K562 (cell line): ENCODE measurements at regions not wholly inside any gene's neighbourhood (a gene's known extent, or its start where the extent isn't known, plus 50 kb on each side); places are given as distances from the start of the nearest gene placed in this dataset.

ENCODE experiments used
- ATAC-seq: fragments of 200-7000 bp; cut with Tn5 transposase; 3 replicates; pipeline ENCODE4 v1.9.1; 2020; ENCODE audit warnings: moderate library complexity
- BruUV-seq: library from RNA; stranded (reverse); fragments of 400-500 nt; replicated peaks from 2 replicates; lab custom pipeline; 2021; lab: Mats Ljungman, UMichigan
- CTCF ChIA-PET: fragments of 300-600 bp; formaldehyde crosslinking; extraction: SDS; loops from one replicate; lab custom pipeline; 2021; ENCODE audit warnings: low intra/inter-chr PET ratio; lab: Yijun Ruan, JAX
- POLR2A ChIA-PET: fragments of 300-600, 350-650 bp; sonication (Branson Sonifier 250); formaldehyde crosslinking; extraction: SDS; loops from one replicate; lab custom pipeline; 2021; ENCODE audit warnings: antibody characterized with exemption, inconsistent platforms; lab: Yijun Ruan, JAX
- DNase-seq, 4 experiments: peaks; one replicate each; pipeline versions ENCODE4 v3.0.0 to v3.0.0-alpha.2; 2011 to 2018; ENCODE audit warnings: low spot score in 3 of 4, mixed read lengths in 3 of 4; ENCODE audit errors: extremely low read depth in 1 of 4
- FAIRE-seq: peaks from 2 replicates; lab custom pipeline; 2011; peaks lifted over from hg19 to GRCh38; lab: Jason Lieb, UNC
- H2AFZ ChIP-seq: 2 replicates; pipeline ENCODE4 v1.6.0; 2011; ENCODE audit warnings: low read depth, low read length, control low read depth, inconsistent platforms
- H3K27ac ChIP-seq: fragments of 200-600 bp; 3 replicates; pipeline ENCODE4 v1.8.0; 2011; ENCODE audit warnings: low read depth, mild to moderate bottlenecking, control low read depth, inconsistent platforms, low read length, moderate library complexity, mixed read lengths; ENCODE audit errors: extremely low read depth
- H3K27me3 ChIP-seq, 2 experiments: fragments of 300-600 bp in 1 of 2; 2 replicates in 1 of 2; 3 replicates in 1 of 2; pipeline versions ENCODE4 v1.6.0 to v1.8.0; 2011; ENCODE audit warnings: inconsistent platforms in 2 of 2, low read length in 2 of 2, mild to moderate bottlenecking in 1 of 2, mixed read lengths in 1 of 2, moderate library complexity in 1 of 2; ENCODE audit not compliant: control insufficient read depth in 2 of 2, insufficient read depth in 2 of 2
- H3K36me3 ChIP-seq: fragments of 300-600 bp; 3 replicates; pipeline ENCODE4 v1.8.0; 2011; ENCODE audit warnings: mild to moderate bottlenecking, low read length, inconsistent platforms; ENCODE audit not compliant: control insufficient read depth, insufficient read depth
- H3K4me1 ChIP-seq, 2 experiments: fragments of 200-600 bp in 1 of 2; replicated peaks in 1 of 2; 2 replicates in 1 of 2; 3 replicates in 1 of 2; pipeline versions ENCODE4 v1.5.1 to v1.8.0; 2011; ENCODE audit warnings: inconsistent platforms in 2 of 2, low read length in 2 of 2, mild to moderate bottlenecking in 1 of 2, mixed read lengths in 1 of 2, moderate library complexity in 1 of 2; ENCODE audit not compliant: control insufficient read depth in 2 of 2, insufficient read depth in 2 of 2
- H3K4me2 ChIP-seq: 2 replicates; pipeline ENCODE4 v1.6.1; 2011; ENCODE audit warnings: low read length, control low read depth, inconsistent platforms, mixed read lengths; ENCODE audit not compliant: insufficient read depth
- H3K4me3 ChIP-seq: fragments of 200-600 bp; sonication (generic), shearing (Covaris generic); 2 replicates; pipeline ENCODE4 v1.5.1; 2016; ENCODE audit warnings: control low read depth, inconsistent platforms
- H3K79me2 ChIP-seq: fragments of 200-600 bp; 3 replicates; pipeline ENCODE4 v1.8.0; 2011; ENCODE audit warnings: low read length, inconsistent platforms; ENCODE audit not compliant: control insufficient read depth, insufficient read depth
- H3K9ac ChIP-seq, 2 experiments: 2 replicates each; pipeline versions ENCODE4 v1.6.0 to v1.6.1; 2011; ENCODE audit warnings: low read depth in 2 of 2, low read length in 2 of 2, control low read depth in 1 of 2, inconsistent platforms in 1 of 2, mild to moderate bottlenecking in 1 of 2, mixed read lengths in 1 of 2; ENCODE audit not compliant: insufficient read depth in 1 of 2
- H3K9me1 ChIP-seq: one replicate; pipeline ENCODE4 v1.6.0; 2011; ENCODE audit warnings: inconsistent platforms, mild to moderate bottlenecking, low read length, moderate library complexity; ENCODE audit not compliant: control insufficient read depth, insufficient read depth
- H3K9me3 ChIP-seq: replicated peaks from 2 replicates; pipeline ENCODE4 v1.5.1; 2011; ENCODE audit warnings: low read depth, low read length, inconsistent platforms; ENCODE audit not compliant: control insufficient read depth, insufficient read depth
- H4K20me1 ChIP-seq: replicated peaks from 2 replicates; pipeline ENCODE4 v1.6.1; 2011; ENCODE audit warnings: low read length, inconsistent platforms, mixed read lengths; ENCODE audit not compliant: control insufficient read depth, insufficient read depth
- FOXA1 ChIP-seq: fragments of 450-650 bp; IDR thresholded peaks from 2 replicates; pipeline ENCODE4 v1.6.1; 2016; ENCODE audit warnings: mild to moderate bottlenecking, borderline replicate concordance
- MAFG ChIP-seq: fragments of 450-650 bp; conservative IDR thresholded peaks from 2 replicates; pipeline ENCODE4 v1.6.1; 2016; ENCODE audit warnings: missing genetic modification characterization, missing compliant biosample characterization
- RBM34 ChIP-seq: fragments of 200-400 bp; formaldehyde crosslinking; IDR thresholded peaks from 2 replicates; pipeline ENCODE4 v1.6.1; 2018; ENCODE audit warnings: low read length, borderline replicate concordance; ENCODE audit not compliant: insufficient read depth
- WGBS: fragments of 100-300 bp; shearing (Covaris generic); methylation state at CpG from one replicate; pipeline ENCODE4 v1.1.6; 2016; ENCODE audit warnings: low coverage, mixed read lengths; ENCODE audit not compliant: insufficient coverage; ENCODE audit errors: missing lambda C conversion rate; 5-methylcytosine and 5-hydroxymethylcytosine counted together
- in situ Hi-C: fragments of 300-500 bp; cut with MboI; formaldehyde crosslinking; loops from 4 replicates; pipeline ENCODE4 v1.15.0; 2018; ENCODE audit warnings: inconsistent platforms, mixed read lengths
- intact Hi-C: fragments of 100-400 bp; cut with micrococcal nuclease; formaldehyde crosslinking; loops from 2 replicates; pipeline ENCODE4 v1.14.2; 2022
- TF ChIP-seq, protein P1 (sequence below): sonication (generic); formaldehyde crosslinking; IDR thresholded peaks from 2 replicates; pipeline ENCODE4 v1.8.0; 2022; ENCODE audit warnings: missing genetic modification reagents, mild to moderate bottlenecking, moderate library complexity, borderline replicate concordance
- TF ChIP-seq, protein P2 (sequence below), 2 experiments: fragments of 450-650 bp; formaldehyde crosslinking in 1 of 2; IDR thresholded peaks; 2 replicates each; pipeline versions ENCODE4 v1.4.0 to v1.6.1; 2014 to 2020; ENCODE audit warnings: mild to moderate bottlenecking in 2 of 2, borderline replicate concordance in 1 of 2, low read depth in 1 of 2
- TF ChIP-seq, protein P3 (sequence below): fragments of 450-650 bp; formaldehyde crosslinking; IDR thresholded peaks from 2 replicates; pipeline ENCODE4 v1.4.0; 2022; ENCODE audit warnings: missing genetic modification characterization

DNA sequence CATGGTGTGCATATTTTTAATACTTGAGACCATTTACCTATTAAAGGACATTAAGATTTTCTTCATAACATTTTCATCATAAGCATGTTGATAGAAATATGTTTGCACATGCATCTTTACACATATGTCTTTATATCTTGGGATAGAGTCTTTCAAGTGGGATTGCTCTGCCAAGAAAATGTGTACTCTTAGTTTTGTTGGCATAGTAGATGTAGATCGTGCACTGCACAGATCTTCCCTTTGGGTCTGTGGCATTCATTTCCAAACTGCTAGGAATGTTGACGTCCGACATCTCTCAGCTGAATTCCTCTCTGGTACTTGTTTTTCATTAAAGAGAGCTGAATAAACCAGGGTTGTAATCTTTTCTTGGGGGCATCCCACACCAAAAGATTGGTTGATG lies 183.2 kb upstream of the RPRM start:
- no peaks in the 10 kb centered on the region for H3K4me1 ChIP-seq
- H3K9me3 ChIP-seq = no peaks in the 10 kb centered on the region; the same call in none of the 2 replicates
- FAIRE-seq (no peak), DNase-seq (no peak), ATAC-seq (no peak)
- H3K4me3 ChIP-seq = no peak overlapping the region
- no peaks in the 10 kb centered on the region for H3K79me2 ChIP-seq
- no peak overlapping the region for H3K9ac ChIP-seq
- no TSS peak for BruUV-seq
- no peak overlapping the region for H2AFZ ChIP-seq
- no peak overlapping the region for H3K27ac ChIP-seq
- H3K36me3 ChIP-seq = no peaks in the 10 kb centered on the region
- ChIA-PET POLR2A (no interaction called here), CTCF (no interaction called here)
- TF ChIP-seq RBM34 = no peak
- TF ChIP-seq FOXA1 = no peak
- TF ChIP-seq, protein P1, sequence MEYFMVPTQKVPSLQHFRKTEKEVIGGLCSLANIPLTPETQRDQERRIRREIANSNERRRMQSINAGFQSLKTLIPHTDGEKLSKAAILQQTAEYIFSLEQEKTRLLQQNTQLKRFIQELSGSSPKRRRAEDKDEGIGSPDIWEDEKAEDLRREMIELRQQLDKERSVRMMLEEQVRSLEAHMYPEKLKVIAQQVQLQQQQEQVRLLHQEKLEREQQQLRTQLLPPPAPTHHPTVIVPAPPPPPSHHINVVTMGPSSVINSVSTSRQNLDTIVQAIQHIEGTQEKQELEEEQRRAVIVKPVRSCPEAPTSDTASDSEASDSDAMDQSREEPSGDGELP (CRISPR knock-in tag) = no peak
- TF ChIP-seq, protein P2, sequence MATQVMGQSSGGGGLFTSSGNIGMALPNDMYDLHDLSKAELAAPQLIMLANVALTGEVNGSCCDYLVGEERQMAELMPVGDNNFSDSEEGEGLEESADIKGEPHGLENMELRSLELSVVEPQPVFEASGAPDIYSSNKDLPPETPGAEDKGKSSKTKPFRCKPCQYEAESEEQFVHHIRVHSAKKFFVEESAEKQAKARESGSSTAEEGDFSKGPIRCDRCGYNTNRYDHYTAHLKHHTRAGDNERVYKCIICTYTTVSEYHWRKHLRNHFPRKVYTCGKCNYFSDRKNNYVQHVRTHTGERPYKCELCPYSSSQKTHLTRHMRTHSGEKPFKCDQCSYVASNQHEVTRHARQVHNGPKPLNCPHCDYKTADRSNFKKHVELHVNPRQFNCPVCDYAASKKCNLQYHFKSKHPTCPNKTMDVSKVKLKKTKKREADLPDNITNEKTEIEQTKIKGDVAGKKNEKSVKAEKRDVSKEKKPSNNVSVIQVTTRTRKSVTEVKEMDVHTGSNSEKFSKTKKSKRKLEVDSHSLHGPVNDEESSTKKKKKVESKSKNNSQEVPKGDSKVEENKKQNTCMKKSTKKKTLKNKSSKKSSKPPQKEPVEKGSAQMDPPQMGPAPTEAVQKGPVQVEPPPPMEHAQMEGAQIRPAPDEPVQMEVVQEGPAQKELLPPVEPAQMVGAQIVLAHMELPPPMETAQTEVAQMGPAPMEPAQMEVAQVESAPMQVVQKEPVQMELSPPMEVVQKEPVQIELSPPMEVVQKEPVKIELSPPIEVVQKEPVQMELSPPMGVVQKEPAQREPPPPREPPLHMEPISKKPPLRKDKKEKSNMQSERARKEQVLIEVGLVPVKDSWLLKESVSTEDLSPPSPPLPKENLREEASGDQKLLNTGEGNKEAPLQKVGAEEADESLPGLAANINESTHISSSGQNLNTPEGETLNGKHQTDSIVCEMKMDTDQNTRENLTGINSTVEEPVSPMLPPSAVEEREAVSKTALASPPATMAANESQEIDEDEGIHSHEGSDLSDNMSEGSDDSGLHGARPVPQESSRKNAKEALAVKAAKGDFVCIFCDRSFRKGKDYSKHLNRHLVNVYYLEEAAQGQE (IDR thresholded peaks at IDR 0.05; ENCODE audit: borderline replicate concordance) = no peak
- TF ChIP-seq, protein P2 (CRISPR knock-in tag; IDR thresholded peaks at IDR 0.05; ENCODE audit: low read depth) = no peak
- no peak for TF ChIP-seq MAFG
- TF ChIP-seq, protein P3, sequence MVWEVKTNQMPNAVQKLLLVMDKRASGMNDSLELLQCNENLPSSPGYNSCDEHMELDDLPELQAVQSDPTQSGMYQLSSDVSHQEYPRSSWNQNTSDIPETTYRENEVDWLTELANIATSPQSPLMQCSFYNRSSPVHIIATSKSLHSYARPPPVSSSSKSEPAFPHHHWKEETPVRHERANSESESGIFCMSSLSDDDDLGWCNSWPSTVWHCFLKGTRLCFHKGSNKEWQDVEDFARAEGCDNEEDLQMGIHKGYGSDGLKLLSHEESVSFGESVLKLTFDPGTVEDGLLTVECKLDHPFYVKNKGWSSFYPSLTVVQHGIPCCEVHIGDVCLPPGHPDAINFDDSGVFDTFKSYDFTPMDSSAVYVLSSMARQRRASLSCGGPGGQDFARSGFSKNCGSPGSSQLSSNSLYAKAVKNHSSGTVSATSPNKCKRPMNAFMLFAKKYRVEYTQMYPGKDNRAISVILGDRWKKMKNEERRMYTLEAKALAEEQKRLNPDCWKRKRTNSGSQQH (CRISPR knock-in tag) = no peak
- intact Hi-C loops = no loop called here
- no peaks in the 10 kb centered on the region for H4K20me1 ChIP-seq
- in situ Hi-C loops = no loop called here
- H3K27me3 ChIP-seq = no peaks in the 10 kb centered on the region
- no peaks in the 10 kb centered on the region for H3K9me1 ChIP-seq
- 0% methylated on average over 3 of the region's 3 CpGs for WGBS
- no peak overlapping the region for H3K4me2 ChIP-seq
